Kidney (tissue), 13 donors: ENCODE measurements at regions not wholly inside any gene's neighbourhood (a gene's known extent, or its start where the extent isn't known, plus 50 kb on each side); places are given as distances from the start of the nearest gene placed in this dataset.

ENCODE experiments used
- DNase-seq, 5 donors: peaks; one replicate each; pipeline ENCODE4 v3.0.0-alpha.2; 2013 to 2020
- FAIRE-seq: peaks from 2 replicates; lab custom pipeline; 2012; peaks lifted over from hg19 to GRCh38; lab: Jason Lieb, UNC
- H3K27ac ChIP-seq, 2 donors: one replicate each; pipeline ENCODE4 v1.7.0; 2013; ENCODE audit warnings: low read depth in 2 of 2, low read length in 2 of 2, inconsistent platforms in 1 of 2
- H3K27me3 ChIP-seq: one replicate; pipeline ENCODE4 v1.7.1; 2013; ENCODE audit warnings: low read length, inconsistent platforms; ENCODE audit not compliant: control insufficient read depth, insufficient read depth
- H3K36me3 ChIP-seq, 3 donors: one replicate each; pipeline versions ENCODE4 v1.7.0 to v1.7.1; 2013; ENCODE audit warnings: low read length in 3 of 3, control low read depth in 1 of 3, inconsistent platforms in 1 of 3; ENCODE audit not compliant: insufficient read depth in 3 of 3, control insufficient read depth in 2 of 3
- H3K4me1 ChIP-seq, 3 donors: one replicate each; pipeline versions ENCODE4 v1.7.0 to v1.7.1; 2013; ENCODE audit warnings: low read length in 3 of 3, inconsistent platforms in 1 of 3, low read depth in 1 of 3; ENCODE audit not compliant: control insufficient read depth in 2 of 3, insufficient read depth in 2 of 3
- H3K4me3 ChIP-seq, 3 donors: one replicate each; pipeline versions ENCODE4 v1.7.0 to v1.8.1; 2013; ENCODE audit warnings: low read length in 3 of 3, control low read depth in 1 of 3, inconsistent platforms in 1 of 3
- H3K9ac ChIP-seq, 3 donors: one replicate each; pipeline versions ENCODE4 v1.7.0 to v1.7.1; 2013; ENCODE audit warnings: low read length in 3 of 3, control low read depth in 1 of 3, inconsistent platforms in 1 of 3
- H3K9me3 ChIP-seq, 3 donors: one replicate each; pipeline versions ENCODE4 v1.7.0 to v1.7.1; 2013; ENCODE audit warnings: low read length in 3 of 3, control low read depth in 1 of 3, inconsistent platforms in 1 of 3; ENCODE audit not compliant: control insufficient read depth in 2 of 3, insufficient read depth in 1 of 3
- intact Hi-C: fragments of 100-400 bp; cut with DNase I; formaldehyde crosslinking; loops from one replicate; pipeline ENCODE4 v1.11.1; 2022
- TF ChIP-seq, protein P1 (sequence below): IDR thresholded peaks from 3 replicates; pipeline ENCODE4 v1.5.1; 2012; ENCODE audit warnings: mild to moderate bottlenecking, moderate library complexity, borderline replicate concordance; ENCODE audit not compliant: insufficient read depth; ENCODE audit errors: extremely low read depth
- donor health status: control.
- donor health status: control.
- donor health status: control.
- donor health status: control.
- donor health status: control.
- donor health status: DM: yes; HTN: yes; CAD: no.
- donor health status: Normal renal cell carcinoma (clear cell type).

GRCh38 chr6:139763468-139764210, 389.2 kb upstream of the CITED2 start:
- no peak overlapping the region for H3K4me3 ChIP-seq
- FAIRE-seq (no peak), DNase-seq (no peak)
- peaks cover 0 to 3% (median 2%) of the 10 kb centered on the region in 3 donors for H3K4me1 ChIP-seq
- H3K9me3 ChIP-seq, result no peaks in the 10 kb centered on the region
- H3K27ac ChIP-seq, result peak overlapping the region in 1 of 2 donors; percentile 11
- H3K27me3 ChIP-seq, result no peaks in the 10 kb centered on the region
- intact Hi-C loops, result no loop called here
- H3K36me3 ChIP-seq, result no peaks in the 10 kb centered on the region
- TF ChIP-seq, protein P1, sequence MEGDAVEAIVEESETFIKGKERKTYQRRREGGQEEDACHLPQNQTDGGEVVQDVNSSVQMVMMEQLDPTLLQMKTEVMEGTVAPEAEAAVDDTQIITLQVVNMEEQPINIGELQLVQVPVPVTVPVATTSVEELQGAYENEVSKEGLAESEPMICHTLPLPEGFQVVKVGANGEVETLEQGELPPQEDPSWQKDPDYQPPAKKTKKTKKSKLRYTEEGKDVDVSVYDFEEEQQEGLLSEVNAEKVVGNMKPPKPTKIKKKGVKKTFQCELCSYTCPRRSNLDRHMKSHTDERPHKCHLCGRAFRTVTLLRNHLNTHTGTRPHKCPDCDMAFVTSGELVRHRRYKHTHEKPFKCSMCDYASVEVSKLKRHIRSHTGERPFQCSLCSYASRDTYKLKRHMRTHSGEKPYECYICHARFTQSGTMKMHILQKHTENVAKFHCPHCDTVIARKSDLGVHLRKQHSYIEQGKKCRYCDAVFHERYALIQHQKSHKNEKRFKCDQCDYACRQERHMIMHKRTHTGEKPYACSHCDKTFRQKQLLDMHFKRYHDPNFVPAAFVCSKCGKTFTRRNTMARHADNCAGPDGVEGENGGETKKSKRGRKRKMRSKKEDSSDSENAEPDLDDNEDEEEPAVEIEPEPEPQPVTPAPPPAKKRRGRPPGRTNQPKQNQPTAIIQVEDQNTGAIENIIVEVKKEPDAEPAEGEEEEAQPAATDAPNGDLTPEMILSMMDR, result no peak
- no peak overlapping the region for H3K9ac ChIP-seq

DNA sequence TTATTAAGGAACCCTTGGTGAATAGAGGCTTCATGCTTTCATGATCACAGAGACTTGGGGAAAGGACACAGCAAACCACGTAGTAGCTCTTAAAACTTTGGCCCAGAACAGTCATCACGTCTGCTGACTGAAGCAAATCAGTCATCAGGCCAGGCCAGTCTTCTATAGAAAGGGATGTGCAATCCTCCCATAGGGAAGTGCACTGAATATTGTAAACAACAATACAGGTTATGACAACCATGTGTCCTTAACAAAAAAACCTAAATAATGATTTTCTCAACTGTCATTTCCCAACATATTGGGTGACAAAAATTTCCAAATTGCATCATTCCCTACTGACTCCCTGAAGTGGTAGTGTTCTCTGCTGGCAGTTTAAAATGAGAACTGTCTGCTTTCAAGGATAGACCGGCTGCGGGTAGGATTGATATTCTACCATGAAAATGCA, 388.2 kb upstream of the CITED2 start:
- Histone ChIP-seq H3K27ac (no peak overlapping the region), H3K9me3 (no peaks in the 10 kb centered on the region), H3K36me3 (no peaks in the 10 kb centered on the region), H3K4me1 (peaks cover 0 to 3% (median 2%) of the 10 kb centered on the region in 3 donors), H3K9ac (no peak overlapping the region), H3K27me3 (no peaks in the 10 kb centered on the region), H3K4me3 (no peak overlapping the region)
- DNase-seq (peak in 1 of 5 donors; percentile 56), FAIRE-seq (no peak)
- TF ChIP-seq, protein P1, result no peak
- intact Hi-C loops, result no loop called here

DNA sequence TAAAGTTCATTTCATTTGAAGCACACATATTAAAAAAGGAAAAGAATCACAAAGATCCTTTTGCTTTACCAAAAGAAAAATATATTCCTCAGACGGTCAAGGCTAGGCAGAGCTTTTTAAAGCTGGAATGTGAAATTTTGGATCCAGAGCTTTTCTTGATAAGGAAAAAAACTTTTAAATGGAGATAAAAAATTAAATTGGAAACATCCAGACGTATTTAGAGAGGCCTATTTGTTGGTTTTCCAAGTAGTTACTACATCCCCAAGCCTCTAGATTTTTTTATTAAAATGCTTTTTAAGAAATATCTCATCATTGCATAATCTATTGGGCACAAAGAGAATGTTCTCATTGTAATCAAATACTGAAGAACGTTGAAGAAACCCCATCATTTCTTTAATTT, 385.7 kb upstream of the CITED2 start:
- Histone ChIP-seq H3K36me3 (no peaks in the 10 kb centered on the region), H3K9ac (no peak overlapping the region), H3K9me3 (no peaks in the 10 kb centered on the region), H3K4me1 (peaks cover under 1 to 3% (median 2%) of the 10 kb centered on the region in 3 donors), H3K27me3 (no peaks in the 10 kb centered on the region), H3K4me3 (no peak overlapping the region), H3K27ac (no peak overlapping the region)
- intact Hi-C loops, result no loop called here
- no peak for DNase-seq
- TF ChIP-seq, protein P1, result no peak
- FAIRE-seq, result no peak
